ENCODE measurements at regions not wholly inside any gene's neighbourhood (a gene's known extent, or its start where the extent isn't known, plus 50 kb on each side); places are given as distances from the start of the nearest gene placed in this dataset.

GRCh38 chr22:48560836-48561235, 1266.8 kb downstream of the BRD1 start:
- in situ Hi-C loops (cut with HindIII; ENCODE audit: extremely low pct_ligation_motif_present, low pct_unique_long_range_greater_than_20kb), result loop anchor here (25.0 kb wide), 1 partner anchor 751 kb away; no protein-coding TSS in a partner anchor
- Histone ChIP-seq H2AFZ (ENCODE audit: low read length) (no peak overlapping the region), H3K36me3 (replicated peaks in 1 of 2; ENCODE audit: control insufficient read depth in 1 of 2, insufficient read depth in 2 of 2, low read length in 2 of 2) (no peaks in the 10 kb centered on the region), H3K4me2 (ENCODE audit: low read depth, low read length) (no peak overlapping the region), H3K27ac (ENCODE audit: extremely low read length, insufficient read depth, low read length) (no peak overlapping the region), H3K9me3 (ENCODE audit: low read length) (no peaks in the 10 kb centered on the region), H3K4me1 (ENCODE audit: insufficient read depth, low read length) (peaks cover 6% of the 10 kb centered on the region; the same call in 1 of the 2 replicates), H3K9ac (ENCODE audit: insufficient read depth, low read depth, low read length) (no peak overlapping the region), H3K4me3 (replicated peaks in 1 of 3; ENCODE audit: insufficient read depth in 1 of 3, low read depth in 2 of 3, low read length in 3 of 3) (no peak overlapping the region), H4K20me1 (ENCODE audit: insufficient read depth, low read length) (peaks cover 2% of the 10 kb centered on the region; the same call in 1 of the 2 replicates), H3K79me2 (ENCODE audit: insufficient read depth, low read length) (no peaks in the 10 kb centered on the region), H3K27me3 (ENCODE audit: control insufficient read depth in 1 of 2, insufficient read depth in 2 of 2, low read length in 2 of 2) (peaks cover 11 to 47% of the 10 kb centered on the region in 2 experiments)
- ATAC-seq (no peak), FAIRE-seq (no peak), DNase-seq (ENCODE audit: low spot score) (no peak)
- intact Hi-C loops (cut with micrococcal nuclease; ENCODE audit: unreplicated experiment), result no loop called here
- BruUV-seq (replicated peaks), result no TSS peak
- WGBS (ENCODE audit: low lambda C conversion rate), result 20% methylated on average over 3 of the region's 5 CpGs
- ChIA-PET POLR2A (no interaction called here), CTCF (ENCODE audit: low intra/inter-chr PET ratio, low total read pairs) (no interaction called here)
- TF ChIP-seq MIER3 (CRISPR knock-in tag; IDR thresholded peaks at IDR 0.05; ENCODE audit: borderline replicate concordance), result no peak
- no peak for TF ChIP-seq GABPB1 (CRISPR knock-in tag; IDR thresholded peaks at IDR 0.05)
- TF ChIP-seq TAF1 (CRISPR knock-in tag; IDR thresholded peaks at IDR 0.05), result no peak
- TF ChIP-seq FOXP1 (IDR thresholded peaks at IDR 0.05), result no peak
- no peak for TF ChIP-seq FOXP1 (CRISPR knock-in tag; IDR thresholded peaks at IDR 0.05)
- TF ChIP-seq IKZF1 (IDR thresholded peaks at IDR 0.05), result no peak
- no peak for TF ChIP-seq KDM1A (CRISPR knock-in tag; IDR thresholded peaks at IDR 0.05)
- no peak for TF ChIP-seq ZMYM2 (CRISPR knock-in tag; IDR thresholded peaks at IDR 0.05)
- TF ChIP-seq ZNF335 (CRISPR knock-in tag; IDR thresholded peaks at IDR 0.05), result no peak
- TF ChIP-seq ZNF337 (CRISPR knock-in tag; IDR thresholded peaks at IDR 0.05; ENCODE audit: borderline replicate concordance, low read depth), result no peak
- TF ChIP-seq ZNF3 (CRISPR knock-in tag; IDR thresholded peaks at IDR 0.05), result no peak
- TF ChIP-seq ZNF672 (CRISPR knock-in tag; IDR thresholded peaks at IDR 0.05), result no peak
- TF ChIP-seq ATF5 (CRISPR knock-in tag; IDR thresholded peaks at IDR 0.05; ENCODE audit: low read depth), result no peak
- no peak for TF ChIP-seq ZBTB7A (CRISPR knock-in tag; IDR thresholded peaks at IDR 0.05)
- TF ChIP-seq SNRNP70 (IDR thresholded peaks at IDR 0.05; ENCODE audit: low read depth, low read length), result no peak

All from HepG2 (cell line).